ENCODE measurements at regions not wholly inside any gene's neighbourhood (a gene's known extent, or its start where the extent isn't known, plus 50 kb on each side); places are given as distances from the start of the nearest gene placed in this dataset.

DNA sequence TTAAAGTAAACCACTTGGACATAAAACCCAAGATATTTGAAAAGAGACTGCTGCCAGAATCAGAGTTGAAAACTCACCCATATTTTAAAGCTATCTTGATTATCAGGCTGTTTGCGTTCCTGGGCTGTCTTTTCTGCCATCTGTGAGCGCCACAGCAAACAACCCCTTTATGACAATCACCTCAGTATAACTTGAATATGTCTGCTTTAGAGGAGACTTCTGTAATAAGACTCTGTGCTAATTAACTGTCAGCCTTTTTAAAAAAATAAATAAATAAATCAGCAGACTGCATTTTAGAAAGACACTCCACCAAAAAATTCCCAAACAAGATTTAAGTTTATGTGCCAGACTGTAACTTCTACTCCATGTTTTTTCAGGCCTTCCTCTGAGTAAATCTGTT lies 375.7 kb upstream of the CCNH start:
- Histone ChIP-seq H3K4me1 (ENCODE audit: insufficient read depth, low read length, poor library complexity, severe bottlenecking) (no peaks in the 10 kb centered on the region), H3K9me3 (ENCODE audit: low read length) (no peaks in the 10 kb centered on the region), H2AFZ (ENCODE audit: low read length) (no peak overlapping the region), H3K4me3 (ENCODE audit: low read depth, low read length, poor library complexity, severe bottlenecking) (no peak overlapping the region), H3K36me3 (ENCODE audit: insufficient read depth, low read length) (no peaks in the 10 kb centered on the region), H3K9me2 (ENCODE audit: insufficient read depth, low read length) (no peaks in the 10 kb centered on the region), H3K27ac (ENCODE audit: low read depth, low read length, poor library complexity, severe bottlenecking) (no peak overlapping the region), H3K79me2 (ENCODE audit: insufficient read depth, low read depth, low read length) (no peaks in the 10 kb centered on the region), H3K4me2 (ENCODE audit: low read length) (no peak overlapping the region), H4K20me1 (ENCODE audit: insufficient read depth, low read length) (no peaks in the 10 kb centered on the region)
- POLR2A ChIA-PET, result interaction anchor here (0.6 kb wide), 3 partner anchors 14 to 927 kb away, joined by 3 read pairs; no protein-coding TSS in a partner anchor
- DNase-seq (ENCODE audit: low spot score), result no peak
- CTCF ChIA-PET (ENCODE audit: unreplicated experiment), result no interaction called here
- no peak for TF ChIP-seq EZH2phosphoT487 (IDR thresholded peaks at IDR 0.05; ENCODE audit: borderline replicate concordance, low read depth, low read length)
- TF ChIP-seq, protein P1, sequence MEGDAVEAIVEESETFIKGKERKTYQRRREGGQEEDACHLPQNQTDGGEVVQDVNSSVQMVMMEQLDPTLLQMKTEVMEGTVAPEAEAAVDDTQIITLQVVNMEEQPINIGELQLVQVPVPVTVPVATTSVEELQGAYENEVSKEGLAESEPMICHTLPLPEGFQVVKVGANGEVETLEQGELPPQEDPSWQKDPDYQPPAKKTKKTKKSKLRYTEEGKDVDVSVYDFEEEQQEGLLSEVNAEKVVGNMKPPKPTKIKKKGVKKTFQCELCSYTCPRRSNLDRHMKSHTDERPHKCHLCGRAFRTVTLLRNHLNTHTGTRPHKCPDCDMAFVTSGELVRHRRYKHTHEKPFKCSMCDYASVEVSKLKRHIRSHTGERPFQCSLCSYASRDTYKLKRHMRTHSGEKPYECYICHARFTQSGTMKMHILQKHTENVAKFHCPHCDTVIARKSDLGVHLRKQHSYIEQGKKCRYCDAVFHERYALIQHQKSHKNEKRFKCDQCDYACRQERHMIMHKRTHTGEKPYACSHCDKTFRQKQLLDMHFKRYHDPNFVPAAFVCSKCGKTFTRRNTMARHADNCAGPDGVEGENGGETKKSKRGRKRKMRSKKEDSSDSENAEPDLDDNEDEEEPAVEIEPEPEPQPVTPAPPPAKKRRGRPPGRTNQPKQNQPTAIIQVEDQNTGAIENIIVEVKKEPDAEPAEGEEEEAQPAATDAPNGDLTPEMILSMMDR (conservative IDR thresholded peaks at IDR 0.05; ENCODE audit: low read length), result no peak
- no TSS peak for BruUV-seq (replicated peaks)
- intact Hi-C loops (cut with micrococcal nuclease; ENCODE audit: unreplicated experiment), result loop anchor here (10.0 kb wide), 2 partner anchors 356 to 936 kb away; no protein-coding TSS in a partner anchor

DNA sequence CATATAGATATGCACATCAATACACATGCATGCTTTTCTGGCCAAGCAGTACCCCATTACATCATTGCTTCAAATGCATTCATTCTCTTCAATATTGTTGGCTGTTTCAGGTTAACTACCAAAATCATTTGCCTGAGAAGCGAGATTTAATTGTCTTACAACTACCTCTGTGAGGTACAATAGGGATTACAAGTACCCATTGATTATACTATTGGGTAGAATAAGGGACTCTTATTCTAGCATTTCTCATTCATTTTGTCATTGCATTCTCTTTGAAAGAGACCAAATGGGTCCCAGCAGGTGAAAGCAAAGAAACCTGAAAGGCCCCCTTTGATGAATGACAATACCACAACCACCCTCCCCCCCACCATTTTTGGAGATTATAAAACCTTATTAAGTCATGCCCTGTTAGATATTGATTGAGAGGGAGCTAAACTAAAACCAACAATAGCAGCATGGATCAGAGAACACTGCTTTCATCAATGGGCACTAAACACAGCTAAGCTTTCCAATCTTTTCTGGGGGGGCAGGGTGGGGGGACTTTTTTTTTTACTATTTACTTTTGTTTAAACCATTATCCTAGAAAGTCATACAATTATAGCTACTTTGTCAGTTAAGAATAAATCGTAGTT lies 375.0 kb upstream of the CCNH start:
- Histone ChIP-seq H3K4me2 (ENCODE audit: low read length) (no peak overlapping the region), H3K9me3 (ENCODE audit: low read length) (no peaks in the 10 kb centered on the region), H3K9me2 (ENCODE audit: insufficient read depth, low read length) (no peaks in the 10 kb centered on the region), H3K27ac (ENCODE audit: low read depth, low read length, poor library complexity, severe bottlenecking) (no peak overlapping the region), H3K36me3 (ENCODE audit: insufficient read depth, low read length) (no peaks in the 10 kb centered on the region), H3K4me1 (ENCODE audit: insufficient read depth, low read length, poor library complexity, severe bottlenecking) (no peaks in the 10 kb centered on the region), H4K20me1 (ENCODE audit: insufficient read depth, low read length) (no peaks in the 10 kb centered on the region), H3K4me3 (ENCODE audit: low read depth, low read length, poor library complexity, severe bottlenecking) (no peak overlapping the region), H3K79me2 (ENCODE audit: insufficient read depth, low read depth, low read length) (no peaks in the 10 kb centered on the region), H2AFZ (ENCODE audit: low read length) (no peak overlapping the region)
- TF ChIP-seq, protein P1 (conservative IDR thresholded peaks at IDR 0.05; ENCODE audit: low read length), result no peak
- TF ChIP-seq EZH2phosphoT487 (IDR thresholded peaks at IDR 0.05; ENCODE audit: borderline replicate concordance, low read depth, low read length), result no peak
- DNase-seq (ENCODE audit: low spot score), result no peak
- POLR2A ChIA-PET, result interaction anchor here (0.6 kb wide), 3 partner anchors 79 to 1586 kb away, joined by 3 to 4 read pairs (median 3); no protein-coding TSS in a partner anchor
- intact Hi-C loops (cut with micrococcal nuclease; ENCODE audit: unreplicated experiment), result loop anchor here (10.0 kb wide), 2 partner anchors 357 to 937 kb away; no protein-coding TSS in a partner anchor
- BruUV-seq (replicated peaks), result no TSS peak
- CTCF ChIA-PET (ENCODE audit: unreplicated experiment), result no interaction called here

DNA sequence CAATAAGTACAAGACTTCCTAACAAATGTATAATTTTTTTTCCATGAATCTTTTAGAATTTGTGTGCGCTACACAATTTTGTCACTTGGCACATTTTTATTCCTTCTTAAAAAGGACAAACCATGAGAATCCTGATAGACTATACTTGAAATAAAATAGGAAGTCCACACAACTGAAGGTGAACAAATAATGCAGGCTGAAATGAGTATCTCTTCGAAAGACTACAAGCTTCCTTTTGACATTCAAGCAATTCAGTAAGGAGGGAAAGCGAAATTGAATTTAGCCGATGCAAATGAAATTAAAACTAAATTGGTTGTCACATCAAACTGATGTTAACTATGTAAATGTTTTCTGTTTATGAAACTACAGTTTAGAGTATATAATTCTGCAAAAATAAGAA lies 374.4 kb upstream of the CCNH start:
- Histone ChIP-seq H3K36me3 (ENCODE audit: insufficient read depth, low read length) (no peaks in the 10 kb centered on the region), H3K79me2 (ENCODE audit: insufficient read depth, low read depth, low read length) (no peaks in the 10 kb centered on the region), H3K4me1 (ENCODE audit: insufficient read depth, low read length, poor library complexity, severe bottlenecking) (no peaks in the 10 kb centered on the region), H3K9me2 (ENCODE audit: insufficient read depth, low read length) (no peaks in the 10 kb centered on the region), H3K27ac (ENCODE audit: low read depth, low read length, poor library complexity, severe bottlenecking) (no peak overlapping the region), H2AFZ (ENCODE audit: low read length) (no peak overlapping the region), H3K4me3 (ENCODE audit: low read depth, low read length, poor library complexity, severe bottlenecking) (no peak overlapping the region), H4K20me1 (ENCODE audit: insufficient read depth, low read length) (no peaks in the 10 kb centered on the region), H3K4me2 (ENCODE audit: low read length) (no peak overlapping the region), H3K9me3 (ENCODE audit: low read length) (no peaks in the 10 kb centered on the region)
- no peak for TF ChIP-seq EZH2phosphoT487 (IDR thresholded peaks at IDR 0.05; ENCODE audit: borderline replicate concordance, low read depth, low read length)
- TF ChIP-seq, protein P1 (conservative IDR thresholded peaks at IDR 0.05; ENCODE audit: low read length), result no peak
- no TSS peak for BruUV-seq (replicated peaks)
- ChIA-PET POLR2A (interaction anchor here (0.6 to 1.1 kb wide), 2 partner anchors 20 to 892 kb away, joined by 3 to 4 read pairs; no protein-coding TSS in a partner anchor), CTCF (ENCODE audit: unreplicated experiment) (no interaction called here)
- no peak for DNase-seq (ENCODE audit: low spot score)
- intact Hi-C loops (cut with micrococcal nuclease; ENCODE audit: unreplicated experiment), result loop anchor here (10.0 kb wide), 2 partner anchors 358 to 938 kb away; no protein-coding TSS in a partner anchor

Measured in OCI-LY7 (cell line).